LHCN-M2 (cell line): ENCODE measurements at regions not wholly inside any gene's neighbourhood (a gene's known extent, or its start where the extent isn't known, plus 50 kb on each side); places are given as distances from the start of the nearest gene placed in this dataset.

Experiments
- DNase-seq: peaks from one replicate; pipeline ENCODE4 v3.0.0-alpha.2; 2012; ENCODE audit warnings: low read depth

GRCh38 chr13:40469581-40470310 lies 196.7 kb downstream of the FOXO1 start:
- no peak for DNase-seq

DNA sequence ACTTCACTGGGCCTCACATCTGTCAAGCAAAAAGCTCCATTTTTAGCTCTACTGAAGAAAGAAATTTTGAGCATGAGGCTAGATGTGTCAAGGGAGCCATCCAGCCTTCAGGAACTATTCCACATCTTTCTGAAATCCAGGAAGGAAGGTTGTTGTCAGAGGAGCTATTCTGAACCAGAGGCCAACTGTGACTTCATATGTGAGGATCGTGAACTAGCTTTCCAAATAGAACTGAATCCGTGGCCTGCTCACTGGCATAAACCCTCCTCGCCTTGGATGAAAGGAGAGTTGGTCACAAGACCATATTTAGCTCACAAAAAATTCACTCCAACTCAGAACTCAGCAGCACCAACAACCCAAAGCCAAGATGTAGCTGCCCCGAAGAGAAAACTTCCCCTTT lies 195.8 kb downstream of the FOXO1 start:
- DNase-seq, result no peak

GRCh38 chr13:40471076-40471475 lies 195.4 kb downstream of the FOXO1 start:
- no peak for DNase-seq

DNA sequence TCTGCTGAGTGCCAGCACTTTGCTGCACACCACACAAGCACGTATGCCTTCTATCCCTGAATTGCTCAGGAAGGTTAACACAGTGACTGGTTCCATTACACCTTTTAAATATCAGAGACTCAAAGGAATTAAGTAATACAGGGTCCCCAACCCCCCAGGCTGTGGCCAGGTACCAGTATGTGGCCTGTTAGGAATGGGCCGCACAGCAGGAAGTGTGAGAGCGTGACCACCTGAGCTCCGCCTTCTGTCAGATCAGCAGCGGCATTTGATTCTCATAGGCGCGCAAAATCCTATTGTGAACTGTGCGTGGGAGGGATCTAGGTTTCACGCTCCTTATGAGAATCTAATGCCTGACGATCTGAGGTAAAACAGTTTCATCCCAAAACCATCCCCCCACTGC lies 194.5 kb downstream of the FOXO1 start:
- DNase-seq, result no peak

- DNase-seq, result no peak
Measured at GRCh38 chr13:40472427-40473220, 193.8 kb downstream of the FOXO1 start.

- DNase-seq, result no peak
Measured at GRCh38 chr13:40475617-40476016, 190.8 kb downstream of the FOXO1 start.

DNA sequence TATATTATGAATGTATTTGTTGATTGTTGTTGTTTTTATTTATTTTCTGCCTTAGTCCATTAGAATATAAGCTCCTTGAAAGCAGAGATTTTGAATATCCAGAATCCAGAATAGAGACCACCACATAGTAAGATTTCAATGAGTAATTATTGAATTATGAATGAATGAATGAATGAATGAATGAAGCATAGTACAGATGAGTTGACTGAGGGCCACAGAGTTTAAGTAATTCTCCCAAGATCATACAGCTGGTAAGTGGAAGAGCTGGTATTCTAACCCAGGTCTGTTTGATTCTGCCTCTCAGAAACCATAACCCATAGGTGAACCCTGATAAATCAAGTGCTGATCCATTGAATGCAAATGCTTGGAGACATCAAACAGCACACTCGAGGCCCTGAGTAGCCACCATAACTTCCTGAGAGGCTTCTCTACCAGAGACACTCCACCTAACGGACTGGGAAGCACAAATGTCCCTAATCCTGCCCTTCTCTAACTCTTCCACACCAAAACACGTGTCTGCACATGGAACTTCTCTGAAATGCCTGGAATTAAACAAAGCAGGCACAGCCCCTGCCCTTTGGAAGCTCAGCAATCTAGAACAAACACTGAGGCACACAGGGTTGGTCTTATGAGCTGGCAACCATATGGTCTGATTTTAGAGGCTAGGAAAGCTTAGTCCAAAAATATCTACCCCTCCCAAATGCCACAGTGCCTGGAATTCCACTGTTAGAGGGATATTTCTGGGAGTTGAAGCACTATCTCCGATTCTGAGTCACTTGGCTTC lies 190.1 kb downstream of the FOXO1 start:
- peak; percentile 80 for DNase-seq

DNA sequence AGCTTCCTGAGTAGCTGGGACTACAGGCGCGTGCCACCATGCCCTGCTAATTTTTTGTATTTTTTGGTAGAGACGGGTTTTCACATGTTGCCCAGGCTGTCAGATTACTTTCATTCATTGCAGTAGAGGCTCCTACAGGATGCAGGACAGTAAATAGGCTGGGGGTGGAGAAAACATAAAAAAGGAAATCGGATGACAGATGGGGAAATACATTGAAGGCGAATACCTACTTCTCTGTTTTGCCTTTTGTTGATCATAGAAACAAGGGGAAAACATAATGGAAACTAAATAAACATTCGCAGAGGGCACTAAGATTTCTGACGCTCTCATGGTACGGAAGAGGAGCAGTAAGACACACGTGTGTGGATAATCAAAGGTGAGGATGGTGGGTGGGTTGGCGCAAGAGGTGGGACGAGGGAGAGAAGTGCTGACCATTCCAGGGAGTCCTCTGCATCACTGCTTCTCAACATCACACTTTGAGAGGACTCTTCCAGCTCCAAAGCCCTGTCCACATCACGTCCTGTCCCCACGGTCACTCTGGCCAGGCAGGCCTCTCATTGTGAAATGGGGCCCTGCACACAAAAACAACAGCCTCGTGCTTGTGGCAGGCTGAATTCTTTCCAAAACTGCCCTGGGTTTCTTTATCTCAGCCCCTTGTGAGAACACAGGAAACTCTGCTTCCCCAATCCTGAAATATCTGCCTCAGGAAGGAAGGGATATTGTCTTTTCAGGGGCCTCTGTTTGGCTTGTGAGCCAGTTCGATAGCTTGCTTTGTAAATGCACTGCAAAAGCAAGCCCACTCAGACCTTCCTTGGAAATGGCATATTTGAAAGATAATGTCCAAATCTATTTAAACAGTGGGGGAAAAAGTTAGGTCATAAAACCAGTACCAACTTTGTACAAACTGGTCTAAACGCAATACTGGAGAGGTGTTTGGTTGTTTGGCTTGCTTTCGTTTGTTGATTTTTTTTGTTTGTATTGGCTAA lies 188.5 kb downstream of the FOXO1 start:
- DNase-seq, result no peak

DNA sequence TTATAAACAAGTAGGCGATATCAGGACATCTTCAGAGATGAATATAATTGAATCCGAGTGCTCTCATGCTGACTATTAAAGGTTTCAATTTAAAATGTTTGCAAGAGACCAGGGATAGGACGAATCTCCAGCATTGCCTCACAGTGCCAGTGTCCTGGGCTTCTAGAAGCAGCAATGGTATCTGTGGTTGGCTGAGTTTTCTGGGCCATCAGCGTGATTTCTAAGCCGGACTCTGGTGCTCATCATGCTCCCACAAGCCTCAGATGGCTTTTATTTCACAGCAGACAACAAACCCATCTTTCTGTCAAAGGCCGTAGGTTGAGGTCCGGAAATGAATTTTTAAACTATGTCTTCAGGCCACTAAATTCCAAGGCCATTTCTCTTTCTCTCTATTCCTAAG lies 187.7 kb downstream of the FOXO1 start:
- DNase-seq, result no peak

DNA sequence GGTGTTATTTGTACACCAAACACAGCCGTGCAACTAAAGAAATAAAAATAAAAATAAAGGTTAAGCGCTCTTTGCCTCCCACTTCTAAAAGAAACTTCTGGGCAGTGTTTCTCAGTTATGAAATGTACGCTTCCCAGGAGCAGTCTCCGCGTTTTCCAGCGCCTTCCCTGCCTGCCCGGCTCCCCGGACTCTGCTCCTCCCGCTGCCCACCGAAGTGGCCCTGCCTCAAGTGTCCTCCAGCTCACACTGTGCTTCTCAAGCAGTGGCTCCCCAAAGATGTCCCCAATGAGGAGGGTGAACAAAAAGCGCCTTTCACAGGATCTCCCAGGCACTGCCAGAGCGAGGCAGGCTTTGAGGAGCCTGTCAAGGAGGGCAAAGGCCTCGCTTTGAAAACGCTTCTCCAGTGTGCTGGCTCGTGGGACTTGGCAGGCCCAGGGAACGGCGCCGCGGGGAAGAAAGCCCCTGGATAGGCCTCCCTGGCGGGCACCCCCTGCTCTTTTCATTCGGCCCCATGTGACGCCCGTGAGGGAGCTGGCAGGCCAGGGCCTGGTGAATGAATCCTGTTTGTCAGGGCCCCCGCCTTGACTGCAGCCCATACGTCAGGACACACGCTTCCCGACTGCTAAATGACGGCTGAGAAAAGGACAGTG lies 187.1 kb downstream of the FOXO1 start:
- no peak for DNase-seq

- no peak for DNase-seq
Measured at GRCh38 chr13:40480012-40480914, 186.2 kb downstream of the FOXO1 start.

DNA sequence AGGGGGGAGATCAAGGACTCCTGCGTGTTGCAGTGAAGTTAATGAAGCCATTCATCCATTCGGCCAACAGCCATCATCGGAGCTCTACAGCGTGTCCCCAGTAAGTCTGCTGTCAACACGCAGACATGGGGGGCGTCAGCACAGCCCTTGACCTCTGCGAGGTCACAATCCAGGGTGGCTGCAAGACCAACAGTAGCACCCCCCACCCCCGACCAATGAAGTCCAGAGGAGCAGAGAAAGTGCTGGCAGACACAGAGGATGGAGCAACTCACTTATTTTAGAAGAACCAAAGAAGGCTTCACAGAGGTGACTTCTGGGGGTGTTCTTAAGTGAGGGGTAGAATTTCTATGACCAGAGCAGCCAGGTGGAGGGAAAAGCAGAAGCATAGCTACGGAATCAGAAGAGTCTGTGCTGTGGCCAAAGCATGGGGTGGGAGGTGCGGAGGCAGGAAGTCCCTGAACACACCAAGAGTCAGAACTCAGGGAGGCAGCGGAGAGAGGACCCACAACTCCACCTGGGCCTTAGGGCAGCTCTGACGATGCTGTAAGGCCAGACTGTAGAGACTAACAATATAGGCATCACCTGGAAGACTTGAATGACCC lies 185.4 kb downstream of the FOXO1 start:
- no peak for DNase-seq

DNA sequence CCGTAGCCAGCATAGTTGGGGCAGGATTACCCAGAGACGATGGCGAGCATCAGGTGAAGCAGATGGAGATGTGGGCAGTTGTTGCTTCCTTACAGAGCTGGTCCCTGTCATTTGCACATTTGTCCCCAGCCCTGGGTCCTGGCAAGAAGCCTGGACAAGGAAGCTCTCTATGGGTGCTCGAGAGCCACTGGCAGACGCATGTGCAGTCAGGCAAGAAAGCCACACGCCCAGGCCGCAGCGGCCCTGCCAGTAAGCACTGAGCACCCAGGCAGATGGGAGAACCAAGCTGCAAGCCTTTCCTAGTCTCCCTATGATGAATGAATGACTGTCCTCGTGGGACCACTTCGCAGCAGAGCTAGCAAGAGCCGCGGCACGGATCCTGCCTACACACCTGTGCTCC lies 182.8 kb downstream of the FOXO1 start:
- DNase-seq, result no peak

GRCh38 chr13:40484101-40484800 lies 182.2 kb downstream of the FOXO1 start:
- no peak for DNase-seq

DNA sequence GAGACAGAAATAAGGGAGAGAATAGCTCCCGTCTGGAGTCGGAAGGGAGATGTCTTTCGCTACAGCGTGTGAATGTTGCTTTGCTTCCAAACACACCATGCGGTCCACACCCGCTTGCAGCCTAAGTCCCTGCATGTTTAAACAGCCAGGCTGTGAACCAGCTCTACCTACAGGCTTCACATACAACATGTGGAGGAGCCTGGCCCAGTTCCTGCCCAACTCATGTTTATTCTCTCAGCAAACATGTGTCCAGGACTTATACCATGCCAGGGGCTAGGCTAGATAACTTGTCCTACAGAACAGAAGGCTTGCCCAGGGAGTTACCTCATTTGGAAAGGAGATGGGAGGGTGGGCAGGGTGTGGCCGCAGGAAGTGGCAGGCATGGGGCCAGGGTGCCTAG lies 181.5 kb downstream of the FOXO1 start:
- no peak for DNase-seq

GRCh38 chr13:40485611-40486517 lies 180.6 kb downstream of the FOXO1 start:
- no peak for DNase-seq

DNA sequence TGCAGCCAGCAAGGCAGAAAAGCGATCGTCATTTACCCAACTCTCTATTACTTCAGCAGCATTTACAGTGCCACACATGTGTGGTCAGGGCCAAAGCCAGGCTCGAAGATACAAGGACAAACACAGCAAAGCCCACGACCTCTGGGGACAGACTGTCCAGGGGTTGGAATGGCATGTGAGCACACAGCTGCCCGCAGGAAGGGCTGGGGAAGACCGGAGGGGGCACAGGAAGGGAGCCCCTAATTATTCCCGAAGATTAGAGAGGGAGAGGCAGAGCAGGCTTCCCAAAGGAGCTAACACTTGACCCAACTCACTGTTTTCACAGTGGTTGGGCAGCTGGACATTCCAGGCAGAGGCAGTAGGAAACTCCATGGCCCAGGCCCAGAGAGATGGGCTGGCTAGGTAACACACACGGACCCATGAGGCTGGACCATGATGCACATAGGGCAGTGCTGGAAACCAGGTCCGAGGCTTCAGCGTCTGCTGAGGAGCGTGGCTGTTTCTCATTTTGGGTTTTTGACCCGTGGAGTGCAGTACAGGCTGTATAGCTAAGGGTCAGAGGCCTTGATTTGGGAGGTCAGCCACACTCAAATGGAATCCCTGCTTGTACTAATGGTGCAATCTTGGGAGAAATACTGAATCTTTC lies 179.8 kb downstream of the FOXO1 start:
- no peak for DNase-seq
